ENCODE measurements at regions not wholly inside any gene's neighbourhood (a gene's known extent, or its start where the extent isn't known, plus 50 kb on each side); places are given as distances from the start of the nearest gene placed in this dataset.
"Not testable (repeated sequence)": the region's sequence is repeated elsewhere in the genome, so short reads cannot be mapped to it uniquely, and the experiment has no call there.

DNA sequence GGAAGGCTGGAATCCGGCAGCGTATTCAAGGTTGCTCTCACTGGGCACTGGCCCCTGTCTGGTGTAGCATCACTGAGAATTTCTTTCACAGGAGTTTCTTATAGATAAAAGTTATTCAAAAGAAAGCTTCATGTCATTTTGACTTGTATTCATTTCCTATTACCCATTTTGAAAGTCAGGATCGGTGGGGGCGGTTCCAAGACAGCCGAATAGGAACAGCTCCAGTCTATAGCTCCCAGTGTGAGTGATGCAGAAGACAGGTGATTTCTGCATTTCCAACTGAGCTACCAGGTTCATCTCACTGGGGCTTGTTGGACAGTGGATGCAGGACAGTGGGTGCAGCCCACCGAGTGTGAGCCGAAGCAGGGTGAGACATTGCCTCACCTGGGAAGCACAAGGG, 51.5 kb upstream of the CDC42EP3 start:
- DNase-seq, result not testable (repeated sequence)

DNA sequence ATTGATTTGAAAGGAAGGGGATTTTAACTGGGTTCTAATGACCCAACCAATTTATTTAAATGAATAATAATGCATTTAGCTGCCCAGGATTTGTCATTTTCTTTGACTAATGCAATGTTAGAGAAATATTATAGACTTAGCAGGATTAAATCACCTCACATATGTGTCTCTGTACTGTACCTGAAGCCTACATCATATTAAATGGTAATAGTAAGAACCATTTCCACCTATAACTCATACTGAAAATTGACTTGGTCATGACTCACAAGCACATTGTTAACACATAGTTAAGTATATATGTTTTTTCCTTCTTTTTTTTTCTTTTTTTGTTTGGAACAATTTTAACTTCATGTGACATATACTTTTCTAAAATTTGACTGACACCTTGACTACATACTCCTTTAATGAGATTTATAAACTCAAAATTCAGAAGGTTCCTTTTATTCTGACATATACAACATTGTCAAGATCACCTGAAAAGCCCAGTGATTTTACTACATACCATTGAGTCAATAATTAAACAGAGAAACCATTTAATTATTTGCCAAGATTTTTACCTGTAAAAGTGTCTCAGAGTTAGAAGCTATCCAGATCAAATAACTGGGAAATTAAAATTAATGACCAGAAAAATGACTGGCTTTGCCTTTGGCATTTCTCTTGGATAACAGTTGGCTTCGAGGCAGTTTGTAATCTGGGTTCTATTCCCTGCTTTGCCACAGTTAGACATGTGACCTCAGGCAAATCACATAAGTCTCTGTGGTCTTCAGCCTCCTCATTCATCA, 58.8 kb upstream of the CDC42EP3 start:
- no peak for DNase-seq

DNA sequence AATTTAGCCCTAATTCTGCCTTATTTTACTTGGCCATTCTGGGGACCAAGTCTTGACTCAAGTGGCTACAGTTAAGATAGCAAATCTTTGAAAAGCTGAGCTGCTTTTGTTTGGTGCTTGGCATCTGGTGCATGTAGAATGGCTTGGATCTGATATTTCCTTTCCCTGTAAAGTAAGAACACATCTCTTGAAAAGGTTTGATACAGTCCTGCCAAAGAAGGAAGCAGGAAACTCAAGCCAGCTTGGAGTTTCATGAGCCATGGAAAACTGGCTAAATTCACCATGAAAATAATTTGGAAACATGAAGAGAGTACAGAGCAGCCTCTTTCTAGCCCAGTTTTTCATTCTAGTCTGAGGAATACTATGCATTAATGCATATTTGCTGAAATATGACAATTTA, 61.0 kb upstream of the CDC42EP3 start:
- not testable (repeated sequence) for DNase-seq

DNA sequence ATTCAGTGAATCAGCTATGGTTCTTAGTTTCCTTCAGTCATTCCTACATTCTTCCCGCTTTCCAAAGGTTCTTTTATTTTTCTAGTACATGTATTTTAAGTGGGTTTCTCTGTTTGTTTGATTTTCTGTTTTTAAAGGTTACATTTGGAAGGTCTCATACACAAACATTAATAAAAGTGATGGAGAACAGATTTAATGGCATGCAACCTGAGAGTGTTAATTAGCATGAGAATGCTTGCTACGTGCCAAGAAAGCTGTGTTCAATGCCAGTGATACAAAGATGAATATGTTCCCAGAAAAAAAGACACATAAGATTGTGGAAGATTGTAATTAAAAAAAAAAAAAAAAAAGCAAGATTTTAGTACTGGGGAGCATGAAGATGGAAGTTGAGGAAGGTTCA, 61.8 kb upstream of the CDC42EP3 start:
- DNase-seq, result no peak

DNA sequence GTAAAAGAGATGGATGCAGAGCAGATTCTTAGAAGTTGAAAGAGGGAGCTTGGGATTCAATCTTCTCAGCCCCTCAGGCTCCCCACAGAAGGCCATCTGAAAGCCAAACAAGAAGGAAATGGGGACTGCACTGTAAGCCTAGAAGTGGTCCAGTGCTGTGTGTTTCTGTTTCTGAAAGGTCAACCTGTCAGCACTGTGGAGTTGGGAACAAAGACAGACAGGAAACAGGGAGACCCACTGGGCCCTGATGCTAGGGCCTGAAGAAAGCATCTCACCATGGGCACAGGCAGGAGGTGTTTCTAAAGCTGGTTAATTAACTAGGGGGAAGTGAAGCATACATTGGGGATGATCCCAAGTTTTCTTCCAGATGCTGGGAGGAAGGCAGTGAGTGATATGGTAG, 62.5 kb upstream of the CDC42EP3 start:
- not testable (repeated sequence) for DNase-seq

DNA sequence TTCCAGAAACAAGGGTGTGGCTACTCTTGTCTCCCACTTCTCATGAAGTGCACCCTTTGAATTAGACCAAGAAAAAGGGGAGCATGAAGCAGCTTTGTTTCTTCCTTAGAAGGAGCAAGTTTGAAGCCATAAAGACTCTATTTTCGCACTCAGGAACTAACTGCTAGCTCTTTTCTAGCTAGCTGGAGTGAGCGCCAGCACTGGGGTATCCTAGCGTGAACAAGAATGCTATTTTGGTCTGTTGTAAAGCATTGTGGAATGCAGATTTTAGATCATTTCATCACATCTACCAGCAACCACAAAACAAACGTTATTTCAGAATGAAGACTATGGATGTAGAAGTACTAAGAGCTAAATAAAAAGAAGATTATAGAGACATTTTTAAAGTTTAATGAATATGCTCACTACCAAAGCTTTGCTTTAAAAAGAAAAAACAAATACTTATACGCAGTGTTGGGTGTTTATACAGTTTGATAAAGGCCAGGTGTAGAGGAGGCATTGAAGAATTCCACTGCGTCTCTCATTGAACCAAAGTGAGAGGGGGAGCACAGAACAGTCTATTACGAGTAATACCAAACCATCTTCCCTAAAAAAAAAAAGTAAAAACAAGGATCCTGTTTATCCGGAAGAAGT, 63.6 kb upstream of the CDC42EP3 start:
- DNase-seq, result not testable (repeated sequence)

DNA sequence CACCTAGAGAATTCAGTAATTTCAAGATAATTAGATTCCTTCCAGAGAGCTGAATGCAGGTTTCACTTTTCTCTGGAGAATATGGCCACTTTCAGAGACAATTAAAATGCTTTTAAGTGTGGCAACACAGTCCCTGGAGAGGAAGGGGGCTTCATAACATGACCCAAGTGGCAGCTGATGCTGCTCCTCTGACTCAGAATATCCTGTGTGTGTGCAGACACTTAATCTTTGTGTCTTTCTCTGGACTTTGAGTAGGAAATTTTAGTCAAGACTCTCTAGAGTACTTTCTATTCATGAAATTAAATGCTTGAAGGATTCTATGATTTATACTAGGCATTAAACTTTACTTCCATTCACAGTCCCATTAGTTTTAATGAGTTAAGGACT, 64.1 kb upstream of the CDC42EP3 start:
- DNase-seq, result not testable (repeated sequence)

DNA sequence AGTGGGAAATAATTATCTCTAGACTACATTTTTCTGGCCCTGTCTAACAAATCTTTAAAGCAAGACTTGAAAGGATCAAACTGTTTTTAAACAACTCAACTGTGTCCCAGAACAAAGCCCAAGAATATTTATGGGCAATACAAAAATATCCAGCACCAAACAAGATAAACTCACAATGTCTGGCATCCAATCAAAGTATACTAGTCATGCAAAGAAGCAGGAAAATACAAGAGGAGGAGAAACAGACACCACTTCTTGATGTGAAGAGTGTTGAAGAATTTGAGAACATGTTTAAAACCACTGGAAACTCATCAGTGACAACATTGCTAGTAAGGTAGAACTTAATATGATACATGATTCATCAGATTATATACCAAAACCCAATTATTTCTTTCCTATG, 66.1 kb upstream of the CDC42EP3 start:
- DNase-seq, result no peak

DNA sequence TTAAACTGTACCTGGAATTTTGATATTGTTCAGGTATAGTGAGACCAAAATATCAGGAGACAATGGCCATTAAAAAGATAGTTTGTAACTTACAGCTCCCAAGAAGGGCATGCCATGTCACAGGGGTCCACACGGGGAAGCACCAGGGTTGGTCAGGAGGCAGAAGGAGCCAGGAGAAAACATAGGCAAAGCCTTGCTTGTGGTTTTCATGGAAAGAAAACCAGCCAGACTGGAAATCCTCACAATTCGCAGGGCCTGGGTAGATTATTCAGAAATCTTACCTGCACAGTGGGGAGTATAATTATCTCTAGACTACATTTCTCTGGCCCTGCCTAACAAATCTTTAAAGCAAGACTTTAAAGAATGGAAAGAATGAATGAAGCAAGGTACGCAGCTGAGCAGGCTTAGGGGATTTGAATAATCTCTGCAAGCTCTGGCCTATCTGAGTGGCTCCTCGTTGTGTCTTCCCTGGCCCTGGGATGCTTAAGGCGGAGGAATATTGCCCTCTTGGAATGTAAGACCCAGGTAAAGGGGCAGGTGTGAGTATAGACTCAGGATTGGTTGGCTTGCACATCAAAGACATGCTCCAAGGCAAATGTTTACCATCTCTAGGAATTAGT, 66.9 kb upstream of the CDC42EP3 start:
- DNase-seq, result no peak

DNA sequence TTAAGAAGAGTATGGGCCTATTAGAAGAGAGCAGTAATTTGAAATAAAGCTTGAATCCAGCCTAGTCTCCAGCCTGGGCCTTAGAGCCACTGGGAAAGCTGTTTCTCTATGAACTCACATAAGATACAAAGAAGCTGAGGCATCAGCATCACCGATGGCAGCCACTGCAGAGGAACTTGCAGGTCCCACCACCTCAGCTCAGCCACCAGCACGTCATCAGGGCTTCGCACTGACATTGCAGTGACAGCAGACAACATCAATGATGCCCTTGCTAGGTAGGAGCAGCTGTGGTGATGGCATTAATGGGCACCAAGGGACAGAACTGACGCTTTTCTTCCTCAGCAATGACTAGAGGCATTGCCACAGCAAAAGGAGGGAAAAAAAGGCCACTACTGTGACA, 67.7 kb upstream of the CDC42EP3 start:
- no peak for DNase-seq

DNA sequence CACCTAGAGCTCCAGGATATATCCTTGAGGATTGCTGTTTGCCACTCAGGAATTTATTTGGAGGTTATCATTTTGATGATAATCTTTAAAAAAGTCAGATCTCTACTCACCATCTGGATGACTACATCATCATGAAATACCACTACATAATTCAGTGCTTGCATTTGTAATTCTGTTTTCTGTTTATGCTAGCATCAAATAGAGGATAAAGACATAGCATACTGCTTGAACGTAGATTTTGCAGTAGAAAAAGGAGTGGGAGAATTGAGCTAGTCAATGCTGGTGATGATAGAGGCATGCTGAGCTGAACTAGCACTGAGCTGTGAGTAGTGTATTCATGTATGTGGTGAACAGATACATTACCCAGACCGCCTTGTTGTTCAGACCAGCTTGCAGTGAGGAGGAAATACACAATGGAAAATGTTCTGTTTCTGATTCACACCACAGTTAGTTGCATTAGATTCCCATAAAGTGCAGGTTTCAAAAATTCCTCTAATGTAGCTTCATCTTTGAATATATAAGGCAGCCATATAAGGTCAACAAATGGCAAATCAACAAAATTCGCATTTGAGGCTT, 68.8 kb upstream of the CDC42EP3 start:
- DNase-seq, result no peak

DNA sequence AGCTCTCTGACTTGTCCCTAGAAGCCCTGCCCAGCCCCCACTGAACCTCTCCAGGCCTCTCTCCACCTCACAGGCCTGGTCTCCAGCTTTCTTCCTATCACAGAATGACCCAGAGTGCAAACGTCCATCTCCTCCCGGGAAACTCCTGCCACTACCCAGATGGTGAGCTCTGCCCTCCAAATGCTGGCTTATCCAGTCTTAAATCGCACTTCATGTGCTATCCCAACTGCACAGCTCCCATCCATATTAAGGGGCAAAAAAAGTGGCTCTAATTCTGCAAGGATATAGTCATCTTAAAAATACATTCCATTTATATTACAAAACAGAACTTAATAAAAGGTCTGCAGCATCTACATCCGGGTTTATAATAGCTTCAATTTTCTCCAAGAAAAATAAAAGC, 70.8 kb upstream of the CDC42EP3 start:
- no peak for DNase-seq

DNA sequence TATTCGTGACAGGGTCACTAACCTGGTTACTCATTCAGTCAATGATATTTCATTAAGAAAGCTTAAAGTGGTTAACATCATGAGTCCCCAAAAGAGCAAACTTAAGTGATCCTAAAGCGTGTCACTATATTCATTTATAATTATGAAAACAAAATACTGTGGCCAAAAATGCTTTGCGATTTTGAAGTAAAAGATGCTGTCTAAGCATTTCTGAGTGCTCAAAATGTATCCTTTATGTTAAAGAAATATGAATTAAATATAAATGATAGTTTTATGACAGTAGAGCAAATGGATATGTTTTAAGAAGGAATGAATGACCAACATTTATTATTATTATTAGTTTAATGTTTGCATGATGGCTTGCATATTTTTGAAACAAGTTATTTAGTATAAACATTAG, 72.6 kb upstream of the CDC42EP3 start:
- no peak for DNase-seq

DNA sequence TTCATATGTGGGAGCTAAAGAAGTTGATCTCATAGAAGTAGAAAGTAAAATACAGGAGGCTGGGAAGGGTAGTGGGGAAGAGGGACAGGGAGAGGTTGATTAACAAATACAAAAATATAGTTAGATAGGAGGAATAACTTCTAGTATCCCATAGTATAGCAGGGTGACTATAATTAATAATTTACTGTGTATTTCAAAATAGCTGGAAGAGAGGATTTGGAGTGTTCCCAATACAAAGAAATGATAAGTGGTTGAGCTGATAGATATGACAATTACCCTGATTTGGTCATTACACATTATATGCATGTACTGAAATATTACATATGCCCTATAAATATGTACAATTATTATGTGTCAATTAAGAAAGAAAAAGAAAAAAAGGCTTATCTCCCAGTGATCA, 73.5 kb upstream of the CDC42EP3 start:
- DNase-seq, result not testable (repeated sequence)

DNA sequence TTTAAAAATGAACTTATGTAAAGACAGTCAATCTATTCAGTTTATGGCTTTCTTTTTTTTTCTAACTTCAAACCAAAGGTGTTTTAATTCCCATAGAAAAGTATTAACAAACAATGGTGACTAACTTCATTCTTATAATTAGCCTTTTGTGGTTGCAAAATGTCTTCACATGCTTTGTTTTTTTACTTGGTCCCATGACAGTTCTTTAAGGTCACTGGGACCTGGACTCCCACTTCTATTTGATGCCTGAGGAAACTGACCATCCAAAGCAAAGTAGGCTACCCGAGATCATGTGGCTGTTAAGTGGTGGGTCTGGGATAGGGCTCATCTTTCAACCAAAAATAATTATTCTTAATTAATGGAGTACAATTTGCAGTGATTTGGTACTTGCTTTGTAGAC, 74.6 kb upstream of the CDC42EP3 start:
- DNase-seq, result not testable (repeated sequence)

DNA sequence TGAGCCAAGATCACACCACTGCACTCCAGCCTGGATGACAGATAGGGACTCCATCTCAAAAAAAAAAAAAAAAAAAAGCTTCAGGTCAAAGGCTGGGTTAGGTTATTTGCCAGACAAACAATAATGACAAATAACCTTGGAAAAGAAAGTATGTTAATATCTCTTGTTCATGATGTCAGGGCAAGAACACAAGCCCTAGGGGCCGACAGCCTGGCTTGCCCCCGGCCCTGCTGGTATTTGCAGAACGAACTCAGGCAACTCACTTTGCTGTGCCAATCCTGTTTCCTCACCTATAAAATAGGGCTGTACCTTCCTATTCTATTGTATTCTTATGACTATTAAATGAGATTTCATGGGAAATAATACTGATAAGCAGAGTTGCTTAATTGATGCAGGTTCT, 75.4 kb upstream of the CDC42EP3 start:
- DNase-seq, result no peak

DNA sequence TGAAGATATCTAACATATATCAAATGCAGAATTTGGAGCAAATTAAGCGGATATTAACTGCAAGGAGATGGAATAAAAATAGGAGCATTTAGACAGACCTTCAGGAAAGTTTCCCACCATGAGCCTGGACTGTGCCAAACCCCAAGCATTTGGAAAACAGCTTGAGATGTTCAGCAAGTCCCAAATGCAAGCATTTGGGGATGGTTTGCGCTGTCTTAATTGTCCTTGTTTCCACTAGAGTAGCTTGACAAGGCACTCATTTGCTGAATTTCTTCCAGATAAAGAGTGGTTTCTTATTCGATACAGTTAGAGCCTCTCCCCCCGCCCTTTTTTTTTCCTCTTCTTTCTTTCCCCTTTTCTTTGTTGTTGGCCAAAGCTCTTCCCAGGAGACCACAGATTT, 77.1 kb upstream of the CDC42EP3 start:
- DNase-seq, result no peak

DNA sequence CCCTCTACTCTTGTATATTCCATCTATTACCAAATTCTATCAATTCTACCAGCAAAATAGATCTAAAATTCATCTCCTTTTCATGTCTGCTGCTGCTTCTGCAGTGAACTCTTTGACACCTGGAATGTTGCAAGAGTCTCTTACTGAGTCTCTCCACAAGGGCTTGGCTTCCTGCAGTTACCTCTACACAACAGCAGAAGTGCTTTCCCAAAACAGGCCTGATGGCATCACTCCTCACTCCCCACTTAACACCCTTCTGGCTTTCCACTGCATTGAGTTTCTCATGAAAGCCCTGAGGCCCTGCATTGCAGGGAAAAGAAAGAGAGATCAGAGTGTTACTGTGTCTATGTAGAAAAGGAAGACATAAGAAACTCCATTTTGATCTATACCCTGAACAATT, 78.8 kb upstream of the CDC42EP3 start:
- DNase-seq, result not testable (repeated sequence)

DNA sequence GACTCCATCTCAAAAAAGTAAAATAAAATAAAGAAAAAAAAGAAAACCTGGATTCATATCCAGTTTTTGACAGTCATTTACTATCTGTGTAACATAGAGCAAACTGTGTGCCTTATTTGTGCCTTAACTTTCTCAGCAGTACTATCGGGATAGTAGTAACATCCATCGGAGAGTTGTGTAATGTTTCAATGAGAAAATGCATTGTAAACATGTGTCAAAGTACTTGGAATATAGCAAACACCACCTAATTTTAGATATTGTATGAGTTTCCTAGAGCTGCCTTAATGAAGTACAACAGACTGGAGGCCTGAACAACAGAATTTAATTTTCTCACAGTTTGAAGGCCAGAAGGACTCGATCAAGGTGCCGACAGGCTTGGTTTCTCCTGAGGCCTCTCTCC, 81.3 kb upstream of the CDC42EP3 start:
- no peak for DNase-seq

DNA sequence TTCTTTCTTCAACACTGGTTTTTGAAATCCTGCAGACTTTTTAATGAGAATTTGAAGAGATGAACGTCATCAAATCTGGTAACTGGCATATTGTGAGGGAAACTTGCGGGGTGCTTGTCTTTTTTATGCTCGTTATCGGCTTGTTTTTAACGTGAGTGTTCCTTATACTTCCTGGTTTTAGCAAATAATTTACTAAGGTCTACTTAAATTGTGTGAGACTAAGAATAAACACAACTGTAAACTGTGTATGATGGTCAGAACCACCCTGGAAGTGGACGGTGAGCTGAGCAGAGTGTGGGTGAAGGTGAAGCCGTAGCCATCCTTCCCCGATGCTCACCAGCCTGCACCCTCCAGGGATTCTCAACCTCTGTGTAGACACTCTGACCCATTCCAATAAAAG, 82.3 kb upstream of the CDC42EP3 start:
- no peak for DNase-seq

DNA sequence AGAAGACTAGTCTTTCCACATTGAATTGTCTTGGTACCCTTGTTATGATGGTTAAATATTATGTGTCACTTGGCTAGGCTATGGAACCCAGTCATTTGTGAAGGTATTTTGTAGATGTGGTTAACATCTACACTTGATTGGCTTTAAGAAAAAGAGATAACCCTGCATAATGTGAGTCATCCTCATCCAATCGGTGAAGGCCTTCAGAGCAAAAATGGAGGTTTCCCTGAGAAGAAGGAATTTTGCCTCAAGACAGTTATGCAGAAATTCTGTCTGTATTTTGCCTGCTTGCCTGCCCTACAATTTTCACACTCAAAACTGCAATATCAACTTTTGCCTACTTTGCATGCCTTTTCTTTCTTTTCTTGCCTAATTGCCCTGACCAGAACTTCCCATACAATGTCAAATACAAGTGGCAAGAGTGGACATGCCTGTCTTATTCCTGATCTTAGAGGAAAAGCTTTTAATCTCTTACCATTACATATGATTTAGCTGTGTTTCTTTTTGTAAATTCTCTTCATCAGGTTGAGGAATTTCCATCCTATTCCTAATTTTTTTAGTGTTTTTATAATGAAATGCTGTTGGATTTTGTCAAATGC, 84.6 kb upstream of the CDC42EP3 start:
- not testable (repeated sequence) for DNase-seq

DNA sequence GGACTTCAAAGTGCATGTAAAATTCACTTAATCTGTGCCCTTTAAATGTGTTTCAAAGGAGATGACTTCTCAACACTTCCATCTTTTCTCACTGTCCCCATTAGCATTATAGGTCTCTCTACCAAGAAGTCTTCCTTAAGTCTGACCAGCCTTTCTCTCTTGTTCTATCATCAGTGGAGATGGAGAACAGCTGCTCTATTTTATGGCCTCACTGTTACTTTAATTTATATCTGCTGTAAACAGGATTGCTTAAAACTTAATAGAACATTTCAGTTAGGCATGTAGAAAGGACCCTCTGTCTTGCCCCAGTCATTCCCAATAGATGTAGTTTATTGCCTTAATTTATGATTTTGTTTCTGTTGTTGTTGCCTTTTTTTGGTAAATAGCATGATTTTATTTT, 86.0 kb upstream of the CDC42EP3 start:
- DNase-seq, result not testable (repeated sequence)

DNA sequence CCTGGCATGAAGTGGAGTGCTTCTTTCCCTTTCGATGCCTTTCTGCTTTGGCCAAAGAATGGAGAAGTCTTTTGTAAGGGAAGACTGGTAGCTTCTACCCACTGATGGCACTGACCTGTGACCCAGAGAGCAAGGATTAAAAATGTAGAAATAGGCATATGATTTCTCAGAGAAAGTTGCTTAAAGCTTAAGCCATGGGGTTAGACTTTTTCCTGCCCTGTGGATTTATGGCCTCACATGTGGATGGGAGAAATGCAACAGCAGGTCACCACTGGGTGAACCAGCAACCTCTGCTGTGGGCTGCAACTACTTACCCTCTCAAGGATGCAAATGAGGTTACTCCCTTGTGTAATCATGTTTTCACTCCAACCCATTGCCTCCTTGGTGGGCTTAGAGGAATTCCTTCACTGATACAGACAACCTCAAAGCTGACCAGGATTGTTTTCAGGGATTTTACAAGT, 86.7 kb upstream of the CDC42EP3 start:
- not testable (repeated sequence) for DNase-seq
